IPS-NIHi7 (cell line): ENCODE measurements at regions not wholly inside any gene's neighbourhood (a gene's known extent, or its start where the extent isn't known, plus 50 kb on each side); places are given as distances from the start of the nearest gene placed in this dataset.
"Not testable (repeated sequence)": the region's sequence is repeated elsewhere in the genome, so short reads cannot be mapped to it uniquely, and the experiment has no call there.

Experiments
- DNase-seq: peaks from one replicate; pipeline ENCODE4 v3.0.0; 2012; ENCODE audit warnings: mixed read lengths; ENCODE audit errors: extremely low spot score

DNA sequence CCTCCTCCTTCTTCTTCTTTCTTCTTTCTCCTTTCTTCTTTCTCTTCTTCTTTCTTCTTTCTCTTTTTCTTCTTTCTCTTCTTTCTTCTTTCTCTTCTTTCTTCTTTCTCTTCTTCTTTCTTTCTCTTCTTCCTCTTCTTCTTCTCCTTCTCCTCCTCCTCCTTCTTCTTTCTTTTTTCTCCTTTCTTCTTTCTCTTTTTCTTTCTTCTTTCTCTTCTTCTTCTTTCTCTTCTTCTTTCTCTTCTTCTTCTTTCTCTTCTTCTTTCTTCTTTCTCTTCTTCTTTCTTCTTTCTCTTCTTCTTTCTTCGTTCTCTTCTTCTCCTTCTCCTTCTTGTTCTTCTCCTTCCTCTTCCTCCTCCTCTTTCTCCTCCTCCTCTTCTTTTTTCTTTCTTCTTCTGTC, 1230.7 kb upstream of the USP15 start:
- no peak for DNase-seq

DNA sequence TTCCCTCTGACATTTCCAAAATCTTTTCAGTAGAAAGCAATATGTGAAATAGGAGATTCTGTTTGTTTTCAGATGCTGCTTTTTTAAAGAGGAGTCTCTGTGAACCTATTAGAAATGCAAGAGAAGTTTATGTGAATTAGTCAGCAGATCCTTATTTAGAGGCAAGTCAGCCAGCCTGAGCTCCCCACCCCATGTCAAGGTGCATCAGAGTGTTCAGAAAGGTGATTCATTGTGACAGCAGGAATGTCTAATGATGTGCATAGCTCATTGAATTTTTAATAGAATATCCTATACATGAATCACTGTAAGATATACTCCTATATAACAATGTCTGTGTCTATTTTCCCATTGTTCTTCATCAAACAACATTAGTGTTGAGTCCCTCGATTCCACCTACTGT, 1222.4 kb upstream of the USP15 start:
- no peak for DNase-seq

DNA sequence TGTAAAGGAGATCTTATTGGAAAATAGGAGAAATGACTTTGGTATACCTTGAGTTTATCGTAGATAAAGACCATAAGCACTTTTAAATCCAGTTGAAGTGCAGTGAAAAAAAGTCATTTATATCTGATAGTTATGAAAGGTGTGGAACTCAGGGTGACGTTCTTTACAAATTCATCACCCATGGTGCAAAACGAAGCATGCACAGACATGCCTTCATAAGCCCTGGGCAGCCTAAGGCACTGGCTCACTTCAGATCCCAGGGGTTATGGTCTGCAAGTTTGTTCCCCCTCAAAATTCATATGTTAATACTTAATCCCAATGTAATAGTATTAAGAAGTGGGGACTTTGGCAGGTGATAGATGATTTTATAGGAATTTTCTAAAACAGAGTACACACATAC, 1216.4 kb upstream of the USP15 start:
- no peak for DNase-seq

DNA sequence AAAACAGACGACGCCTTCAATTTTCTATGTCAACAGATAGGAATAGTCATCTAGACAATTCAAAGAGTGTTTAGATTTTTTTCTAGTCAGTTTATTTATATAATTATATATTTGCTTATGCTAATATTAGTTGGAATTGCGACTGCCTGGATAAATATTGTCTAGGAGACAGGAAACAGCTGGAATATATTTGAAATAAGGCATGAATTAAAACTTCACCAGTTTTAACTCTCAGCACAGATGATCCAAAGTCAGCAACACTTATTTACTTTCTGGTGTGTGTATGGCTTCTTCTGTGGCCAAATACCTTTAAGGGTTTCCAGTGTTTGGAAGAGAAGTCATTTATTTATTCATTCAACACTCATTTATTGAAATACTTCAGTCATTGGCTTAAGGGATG, 1215.4 kb upstream of the USP15 start:
- DNase-seq, result no peak

DNA sequence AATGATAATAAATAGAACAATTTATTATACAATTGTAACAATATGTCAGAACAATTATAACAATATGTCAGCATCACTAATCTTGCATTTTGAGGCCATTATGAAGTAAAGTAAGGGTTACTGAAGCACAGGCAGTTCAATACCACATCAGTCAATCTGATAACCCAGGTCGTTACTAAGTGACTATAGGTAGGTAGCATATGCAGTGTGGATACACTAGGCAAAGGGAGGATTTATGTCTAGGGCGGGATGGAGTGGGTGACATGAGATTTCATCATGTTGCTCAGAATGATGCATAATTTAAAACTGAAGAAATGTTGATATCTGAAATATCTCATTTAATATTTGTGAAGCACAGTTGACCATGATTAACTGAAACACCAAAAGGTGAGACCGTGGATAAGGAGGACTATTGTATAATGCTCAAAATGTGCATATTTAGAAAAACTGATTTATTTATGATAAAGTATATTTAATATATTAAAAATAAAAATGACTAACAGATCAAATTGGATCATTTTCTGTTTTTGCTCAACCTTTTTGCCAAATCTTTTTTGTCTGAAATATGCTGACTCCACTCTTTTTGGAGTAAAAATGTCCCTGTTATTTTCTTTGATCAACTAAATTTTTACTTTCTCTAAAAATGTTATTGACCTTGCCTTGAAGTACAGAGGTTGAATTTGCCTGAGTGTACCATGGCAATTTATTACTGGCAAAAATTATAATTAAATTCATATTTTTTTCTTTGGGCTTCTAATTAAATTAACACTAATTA, 1189.4 kb upstream of the USP15 start:
- DNase-seq, result no peak

DNA sequence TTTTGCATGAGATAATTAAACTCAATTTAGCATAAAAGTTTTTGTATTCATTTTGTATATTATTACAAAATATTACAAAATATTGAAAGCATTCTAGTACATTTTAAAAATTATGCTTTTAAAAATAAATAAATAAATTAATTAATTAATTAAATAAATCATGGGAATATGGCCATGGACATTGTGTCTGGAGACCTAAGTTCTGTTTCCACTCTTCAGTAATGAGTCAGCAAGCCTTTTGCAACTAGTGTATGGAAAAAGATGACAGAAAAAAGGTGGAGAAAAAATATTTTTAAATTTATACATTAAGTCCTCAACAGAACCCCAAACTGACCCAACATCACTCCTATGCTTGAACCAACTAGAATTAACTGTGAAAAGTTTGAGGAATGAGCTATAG, 1187.5 kb upstream of the USP15 start:
- no peak for DNase-seq

DNA sequence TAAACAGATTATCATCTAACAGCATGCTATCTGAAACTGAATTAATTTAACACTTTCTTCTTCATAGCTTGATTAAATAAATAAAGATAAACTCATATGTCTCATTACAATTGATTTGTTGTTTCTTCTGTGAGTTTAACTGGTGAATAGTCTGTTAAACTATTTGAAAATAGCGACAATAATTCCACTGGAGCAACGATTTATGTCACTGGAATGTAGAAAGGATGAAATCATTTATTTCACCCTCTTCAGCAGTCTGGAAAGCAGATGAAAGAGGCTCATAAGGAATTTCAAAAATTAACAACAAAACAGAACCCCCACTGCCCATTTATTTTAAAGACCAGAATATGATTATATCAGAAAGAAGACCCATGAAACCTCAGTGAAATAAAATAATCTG, 1165.1 kb upstream of the USP15 start:
- DNase-seq, result no peak

DNA sequence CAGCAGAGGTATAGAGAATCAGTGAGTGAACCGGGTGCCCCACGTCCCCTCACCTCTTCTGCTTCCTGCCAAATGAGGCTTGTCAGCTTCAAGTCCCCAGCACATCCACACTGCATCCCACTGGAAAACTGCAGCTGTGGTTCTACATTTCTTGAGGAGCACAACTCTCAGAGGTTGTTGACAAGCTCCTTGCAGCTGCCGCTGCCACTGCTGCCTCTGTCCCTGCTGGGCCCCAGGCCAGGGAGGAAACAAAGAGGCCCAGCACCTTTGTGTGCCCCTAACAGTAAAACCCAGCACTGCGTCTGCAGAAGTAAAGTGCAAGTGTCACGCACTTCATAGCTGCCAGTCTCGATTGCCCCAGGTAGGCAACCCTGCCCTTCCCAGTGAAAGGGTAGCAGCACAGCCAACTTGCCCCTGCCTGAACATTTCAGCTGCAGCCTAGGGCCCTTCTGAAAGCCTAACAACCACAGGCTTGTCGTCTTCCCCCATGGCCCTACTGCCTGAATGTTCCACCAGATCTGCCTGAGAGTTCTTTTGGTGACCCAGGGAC, 1162.1 kb upstream of the USP15 start:
- DNase-seq, result peak; percentile 7

DNA sequence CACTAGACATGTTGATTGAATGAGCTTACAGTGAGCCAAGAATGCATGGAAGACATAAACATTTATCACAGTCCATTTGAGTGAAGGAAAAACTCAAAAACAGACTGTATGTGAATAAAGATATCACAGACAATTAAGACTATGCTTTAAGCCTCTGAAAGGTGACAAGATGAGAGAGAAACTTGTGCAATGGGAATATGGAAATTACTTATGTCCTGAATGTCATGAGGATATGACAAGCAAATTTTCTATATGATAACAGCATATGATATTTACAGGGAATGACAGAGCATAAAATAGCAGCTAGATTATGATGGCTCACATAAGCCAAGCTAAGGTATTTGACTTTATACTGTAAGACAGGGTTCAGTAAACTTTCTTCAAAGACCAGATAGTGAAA, 1153.1 kb upstream of the USP15 start:
- DNase-seq, result no peak

DNA sequence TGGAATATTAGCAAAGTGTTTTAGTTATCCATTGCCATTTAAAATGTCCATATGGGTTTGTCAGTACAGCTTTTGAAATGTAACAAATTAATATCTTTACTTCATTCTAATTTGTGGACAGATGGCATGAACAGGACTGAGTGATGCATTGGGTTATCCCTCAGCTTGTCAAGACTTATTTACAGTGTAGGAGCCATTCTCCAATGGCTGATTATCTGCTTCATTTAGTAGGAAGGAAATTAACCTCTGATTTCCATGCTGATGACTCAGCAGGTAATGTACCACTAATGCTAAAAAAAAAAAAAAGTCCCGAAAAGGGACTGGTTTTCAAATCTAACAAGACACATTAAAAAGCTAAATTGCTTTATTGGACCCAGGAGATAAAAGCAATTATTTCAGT, 1149.0 kb upstream of the USP15 start:
- no peak for DNase-seq

DNA sequence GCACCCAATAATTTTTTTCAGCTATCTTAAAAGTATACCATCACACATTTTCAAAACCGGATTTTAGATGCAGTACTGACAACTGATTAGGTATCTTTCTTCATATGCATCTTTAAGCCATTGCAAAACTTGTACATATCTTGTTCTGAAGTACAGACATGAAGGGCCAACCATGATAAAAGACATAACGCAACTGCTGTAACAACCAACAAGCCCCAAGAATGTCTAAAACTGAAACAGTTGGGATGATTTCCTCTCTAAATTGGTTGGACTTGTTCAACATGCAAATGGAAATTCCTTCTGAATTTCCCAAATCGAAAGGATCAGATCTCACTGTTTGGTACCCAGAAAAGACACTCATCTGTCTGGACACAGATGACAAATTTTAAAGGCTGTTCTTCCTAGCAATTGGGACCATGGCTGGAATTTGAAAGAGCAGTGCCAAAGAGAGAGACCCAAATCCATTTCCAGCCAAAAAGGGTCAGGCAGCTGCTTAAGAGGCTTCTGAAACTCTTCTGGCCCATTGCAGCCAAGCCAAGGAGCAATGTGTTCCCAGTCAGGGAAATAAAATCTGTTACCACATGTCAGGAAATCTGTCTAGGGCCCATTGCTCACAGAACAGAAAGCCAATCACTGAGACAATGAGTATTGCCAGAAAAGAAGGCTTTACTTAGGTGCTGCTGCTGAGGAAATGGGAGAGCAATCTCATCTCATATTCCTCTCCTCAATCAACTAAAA, 1122.4 kb upstream of the USP15 start:
- DNase-seq, result no peak

DNA sequence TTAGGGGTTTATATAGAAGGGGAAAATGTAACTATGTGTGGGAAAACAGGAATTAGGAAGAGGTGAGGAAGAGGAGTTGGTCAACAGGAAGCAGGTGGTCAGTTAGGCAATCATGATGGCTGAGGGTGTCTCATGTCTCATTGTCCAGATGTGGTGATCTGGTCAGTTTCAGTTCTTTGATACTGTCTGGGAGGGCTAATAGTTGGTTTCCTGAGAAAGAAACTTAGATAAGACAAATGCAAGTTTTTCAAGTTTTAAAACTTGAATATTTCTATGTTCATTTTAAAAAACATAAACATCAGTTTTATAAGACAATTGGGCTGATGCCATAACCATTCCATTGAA, 1121.8 kb upstream of the USP15 start:
- no peak for DNase-seq

DNA sequence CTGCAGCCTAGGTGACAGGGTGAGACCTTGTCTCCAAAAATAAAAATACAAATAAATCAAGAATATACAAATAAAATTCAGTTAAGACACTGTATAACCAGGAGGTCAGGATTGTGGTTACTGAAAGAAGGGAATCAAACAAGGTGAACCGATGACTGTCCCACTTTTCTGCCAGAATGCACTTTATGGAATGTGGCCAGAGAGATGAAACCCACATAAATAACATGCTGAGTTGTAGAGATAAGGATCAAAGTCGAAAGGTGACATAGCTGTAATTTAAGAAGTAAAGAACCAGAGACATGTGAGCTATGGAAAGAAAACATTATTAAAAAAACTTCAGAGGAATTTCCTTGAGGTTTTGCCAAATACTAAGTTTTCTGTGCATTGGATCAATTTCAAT, 1098.2 kb upstream of the USP15 start:
- DNase-seq, result no peak

DNA sequence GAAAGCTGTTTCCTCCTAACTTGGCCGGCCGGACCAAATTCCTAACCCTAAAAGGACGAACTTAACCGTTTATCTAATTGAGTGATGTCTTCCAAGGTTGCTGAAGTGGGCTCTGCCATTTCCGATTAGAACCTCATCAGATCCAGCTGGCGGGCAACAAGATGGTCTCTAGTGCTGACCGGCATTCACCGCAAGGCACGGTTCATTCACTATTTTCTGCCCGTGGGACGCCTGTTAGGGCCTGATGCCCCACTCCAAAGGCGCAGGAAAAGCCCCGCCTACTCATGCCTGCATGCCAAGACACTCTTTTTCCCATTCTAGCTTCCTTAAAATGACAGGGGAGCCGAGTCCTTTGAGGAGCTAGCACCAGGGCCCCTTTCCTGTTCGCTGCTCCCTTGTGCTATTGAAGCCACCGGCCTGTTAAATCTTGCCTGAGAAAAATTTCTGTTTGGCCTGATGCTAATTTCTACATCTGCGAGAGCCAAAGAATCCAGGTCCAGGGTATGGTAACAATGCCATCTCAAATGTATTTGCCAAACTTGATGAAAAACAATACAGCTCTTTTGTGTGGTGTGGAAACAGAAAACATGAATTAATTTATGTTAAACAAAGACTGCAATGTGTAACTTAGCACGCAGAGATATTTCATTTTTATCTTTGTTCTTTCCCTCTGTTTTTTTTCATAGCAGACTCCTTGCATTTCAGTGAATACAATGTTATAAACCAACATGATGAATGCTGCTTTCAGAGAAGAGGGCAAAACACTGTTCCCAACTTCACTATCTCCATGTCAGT, 1071.2 kb upstream of the USP15 start:
- peak; percentile 12 for DNase-seq

DNA sequence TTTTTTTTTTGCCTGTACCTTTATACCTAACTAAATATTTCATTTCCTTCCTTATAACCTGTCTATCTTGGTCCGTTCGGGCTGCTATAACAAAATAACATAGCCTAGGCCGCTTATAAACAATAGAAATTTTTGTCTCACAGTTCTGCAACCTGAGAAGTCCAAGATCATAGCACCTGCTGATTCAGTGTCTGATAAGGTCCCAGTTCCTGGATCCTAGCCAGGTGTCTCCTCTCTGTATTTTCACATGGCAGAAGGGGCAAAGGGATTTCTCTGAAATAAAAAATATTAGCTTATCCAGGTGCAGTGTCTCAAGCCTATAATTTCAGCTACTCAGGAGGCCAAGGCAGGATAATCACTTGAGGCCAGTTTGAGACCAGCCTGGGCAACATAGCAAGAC, 1046.6 kb upstream of the USP15 start:
- no peak for DNase-seq

DNA sequence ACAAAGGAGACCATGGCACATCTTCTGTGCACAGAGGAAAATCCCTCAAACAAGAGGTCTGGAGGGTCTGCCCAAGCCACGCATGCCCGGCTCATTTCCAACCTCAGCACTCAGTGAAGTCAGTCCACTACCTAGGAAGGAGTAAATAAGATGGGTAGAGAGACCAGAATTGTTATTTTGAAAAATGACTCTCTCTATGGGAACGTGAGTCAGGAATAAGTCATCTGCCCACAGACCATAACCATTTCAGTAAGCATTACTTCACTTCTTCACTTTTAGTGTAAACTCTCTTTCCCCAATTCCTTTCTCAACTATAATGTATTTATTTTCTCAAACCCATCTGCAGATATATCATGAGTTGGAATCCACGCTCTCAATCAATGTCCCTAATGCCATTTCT, 1039.9 kb upstream of the USP15 start:
- DNase-seq, result no peak

DNA sequence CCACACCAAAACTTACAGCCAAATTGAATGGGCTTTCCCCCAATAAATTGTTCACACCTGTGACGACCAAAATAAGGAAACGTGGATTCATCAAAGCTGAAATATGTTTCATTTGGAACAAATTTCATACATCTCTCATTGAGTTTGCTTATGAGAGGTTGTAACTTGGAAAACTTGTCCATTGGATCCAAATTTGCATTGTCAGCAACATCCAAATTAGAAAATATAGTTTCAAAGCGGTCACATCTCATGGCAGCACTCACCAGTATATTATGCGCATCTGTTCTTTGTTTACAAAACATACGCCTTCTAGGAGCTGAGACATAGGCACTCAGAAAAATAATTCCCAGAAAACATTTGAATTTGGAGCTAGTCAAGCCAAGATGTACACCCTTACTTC, 1028.2 kb upstream of the USP15 start:
- no peak for DNase-seq

DNA sequence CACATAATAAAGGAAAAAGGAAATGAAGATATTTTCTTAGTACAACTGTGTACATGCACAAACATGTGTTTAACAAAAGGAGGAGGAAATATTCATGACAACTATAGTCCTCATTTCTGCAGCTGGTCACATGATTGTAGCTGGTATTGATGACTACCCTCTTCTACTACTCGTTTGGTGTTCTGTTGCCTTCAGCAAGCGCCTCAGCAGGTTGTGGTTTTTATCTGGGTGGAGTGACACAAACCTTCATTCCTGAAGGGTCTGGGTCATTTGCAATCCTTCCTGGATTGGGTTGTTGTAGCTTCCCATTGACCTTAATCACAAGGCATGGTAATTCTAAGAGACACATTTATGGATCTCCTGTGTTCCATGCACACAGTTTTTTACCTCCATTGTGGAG, 1009.9 kb upstream of the USP15 start:
- no peak for DNase-seq

DNA sequence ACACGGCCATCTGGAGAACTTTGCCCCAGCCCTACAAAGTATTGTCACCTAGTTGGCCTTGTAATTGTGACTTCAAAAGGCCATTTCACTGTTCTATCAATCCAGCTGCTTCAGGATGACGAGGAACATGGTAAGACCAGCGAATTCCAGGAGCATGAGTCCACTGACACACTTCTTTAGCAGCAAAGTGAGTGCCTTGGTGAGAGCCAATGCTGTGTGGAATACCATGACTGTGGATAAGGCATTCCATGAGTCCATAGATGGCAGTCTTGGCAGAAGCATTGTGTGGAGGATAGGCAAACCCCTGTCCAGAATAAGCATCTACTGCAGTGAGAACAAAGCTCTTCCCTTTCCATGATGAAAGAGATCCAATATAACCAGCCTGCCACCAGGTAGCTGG, 1009.1 kb upstream of the USP15 start:
- no peak for DNase-seq

DNA sequence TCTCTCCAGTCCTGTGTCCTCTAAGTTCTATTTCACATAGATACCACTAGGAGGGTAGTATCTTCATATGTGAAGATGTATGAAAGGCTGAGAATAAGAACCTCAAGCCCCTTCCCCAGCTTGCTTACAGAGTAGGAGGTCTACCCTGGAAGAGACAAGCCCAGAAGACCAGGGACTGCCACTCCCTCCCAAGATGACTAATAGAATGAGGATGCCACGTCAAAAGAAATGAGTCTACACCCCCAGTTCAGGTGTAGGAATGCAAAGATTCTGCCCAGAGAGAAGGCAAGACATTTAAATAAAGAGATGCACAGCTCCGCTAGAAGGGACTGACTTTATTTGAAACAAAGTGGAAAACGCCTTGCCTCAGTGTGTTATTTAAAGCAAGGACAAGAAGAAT, 1006.0 kb upstream of the USP15 start:
- no peak for DNase-seq

DNA sequence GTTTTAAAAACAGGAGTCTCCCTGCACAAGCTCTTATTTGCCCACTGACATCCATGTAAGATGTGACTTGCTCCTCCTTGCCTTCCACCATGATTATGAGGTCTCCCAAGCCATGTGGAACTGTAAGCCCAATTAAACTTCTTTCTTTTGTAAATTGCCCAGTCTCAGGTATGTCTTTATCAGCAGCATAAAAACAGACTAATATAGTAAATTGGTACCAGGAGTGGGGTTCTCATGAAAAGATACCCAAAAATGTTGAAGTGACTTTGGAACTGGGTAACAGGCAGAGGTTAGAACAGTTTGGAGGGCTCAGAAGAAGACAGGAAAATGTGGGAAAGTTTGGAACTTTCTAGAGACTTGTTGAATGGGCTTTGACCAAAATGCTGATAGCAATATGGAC, 995.9 kb upstream of the USP15 start:
- not testable (repeated sequence) for DNase-seq

DNA sequence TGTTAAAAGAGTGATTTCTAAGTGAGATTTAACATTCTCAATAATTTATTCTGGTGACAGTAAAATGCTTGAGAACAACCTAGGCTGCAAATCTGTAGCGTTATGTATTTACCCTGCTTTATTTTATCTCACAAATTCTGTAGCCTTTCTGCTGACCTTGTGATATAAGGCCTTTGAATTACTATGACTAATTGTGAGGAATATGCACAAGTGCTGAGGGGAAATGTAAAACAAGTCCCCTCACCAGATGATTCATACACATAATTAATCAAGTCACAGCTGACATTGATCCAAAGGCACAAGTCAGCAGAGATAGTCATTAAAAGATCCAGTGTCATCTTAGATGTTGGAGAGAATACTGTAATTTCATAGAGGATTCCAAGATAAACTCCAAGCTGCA, 992.7 kb upstream of the USP15 start:
- DNase-seq, result no peak

DNA sequence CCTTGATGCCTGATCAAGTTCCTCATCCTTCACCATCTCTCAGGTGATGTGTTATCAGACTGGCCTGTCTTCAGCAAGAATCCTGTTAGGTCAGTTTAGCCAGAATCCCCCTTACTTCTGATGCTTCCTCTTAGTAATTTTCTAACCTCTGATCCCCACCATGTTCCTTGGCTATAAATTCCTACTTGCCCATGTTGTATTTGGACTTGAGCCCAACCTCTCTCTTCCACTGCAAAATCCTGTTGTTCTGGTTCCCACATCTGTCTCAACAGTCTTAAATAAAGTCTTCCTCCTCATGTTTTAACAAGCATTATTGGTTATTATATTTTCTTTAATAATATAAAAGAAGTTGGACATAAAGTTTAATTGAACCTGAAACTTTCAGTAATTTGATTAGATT, 987.8 kb upstream of the USP15 start:
- no peak for DNase-seq
